IPS-20b (cell line): ENCODE measurements at regions not wholly inside any gene's neighbourhood (a gene's known extent, or its start where the extent isn't known, plus 50 kb on each side); places are given as distances from the start of the nearest gene placed in this dataset.

Experiments used
- H3K27ac ChIP-seq: one replicate; pipeline ENCODE4 v1.5.1; 2013; ENCODE audit warnings: low read length
- H3K27me3 ChIP-seq: 2 replicates; pipeline ENCODE4 v1.6.1; 2013; ENCODE audit warnings: mild to moderate bottlenecking, low read length, inconsistent platforms; ENCODE audit not compliant: insufficient read depth
- H3K36me3 ChIP-seq: 2 replicates; pipeline ENCODE4 v1.6.1; 2013; ENCODE audit warnings: low read depth, mild to moderate bottlenecking, inconsistent platforms, low read length, moderate library complexity; ENCODE audit not compliant: insufficient read depth
- H3K4me1 ChIP-seq: 2 replicates; pipeline ENCODE4 v1.6.1; 2013; ENCODE audit warnings: mild to moderate bottlenecking, control low read depth, inconsistent platforms, low read length, moderate library complexity; ENCODE audit not compliant: insufficient read depth
- H3K4me3 ChIP-seq: 2 replicates; pipeline ENCODE4 v1.5.1; 2013; ENCODE audit warnings: mild to moderate bottlenecking, low read length, inconsistent platforms
- H3K9ac ChIP-seq: 2 replicates; pipeline ENCODE4 v1.6.1; 2013; ENCODE audit warnings: low read depth, mild to moderate bottlenecking, inconsistent platforms, low read length, moderate library complexity
- H3K9me3 ChIP-seq: 2 replicates; pipeline ENCODE4 v1.6.1; 2013; ENCODE audit warnings: mild to moderate bottlenecking, low read depth, low read length, inconsistent platforms; ENCODE audit not compliant: insufficient read depth

- Histone ChIP-seq H3K9me3 (no peaks in the 10 kb centered on the region), H3K9ac (no peak overlapping the region), H3K4me3 (no peak overlapping the region), H3K27ac (no peak overlapping the region), H3K27me3 (no peaks in the 10 kb centered on the region), H3K36me3 (no peaks in the 10 kb centered on the region), H3K4me1 (no peaks in the 10 kb centered on the region)
Observed at GRCh38 chr7:35351466-35351865, 97.6 kb upstream of the TBX20 start.

- H3K27me3 ChIP-seq: no peaks in the 10 kb centered on the region
- H3K9me3 ChIP-seq: no peaks in the 10 kb centered on the region
- H3K4me3 ChIP-seq: no peak overlapping the region
- H3K4me1 ChIP-seq: no peaks in the 10 kb centered on the region
- no peak overlapping the region for H3K27ac ChIP-seq
- no peak overlapping the region for H3K9ac ChIP-seq
- no peaks in the 10 kb centered on the region for H3K36me3 ChIP-seq
Observed at GRCh38 chr7:35348611-35349400, 94.9 kb upstream of the TBX20 start.

- H3K4me1 ChIP-seq: no peaks in the 10 kb centered on the region
- H3K9ac ChIP-seq: no peak overlapping the region
- no peak overlapping the region for H3K27ac ChIP-seq
- H3K36me3 ChIP-seq: no peaks in the 10 kb centered on the region
- no peaks in the 10 kb centered on the region for H3K9me3 ChIP-seq
- no peaks in the 10 kb centered on the region for H3K27me3 ChIP-seq
- H3K4me3 ChIP-seq: no peak overlapping the region
Observed at GRCh38 chr7:35342786-35343185, 88.9 kb upstream of the TBX20 start.

- Histone ChIP-seq H3K9ac (no peak overlapping the region), H3K9me3 (no peaks in the 10 kb centered on the region)
Observed at GRCh38 chr7:35339811-35340210, 85.9 kb upstream of the TBX20 start.

GRCh38 chr7:35336444-35336843 lies 82.5 kb upstream of the TBX20 start:
- Histone ChIP-seq H3K36me3 (no peaks in the 10 kb centered on the region), H3K9me3 (no peaks in the 10 kb centered on the region), H3K27me3 (no peaks in the 10 kb centered on the region), H3K4me3 (no peak overlapping the region), H3K9ac (no peak overlapping the region), H3K4me1 (no peaks in the 10 kb centered on the region), H3K27ac (no peak overlapping the region)

More at GRCh38 chr7:35339811-35340210, 85.9 kb upstream of the TBX20 start:
- Histone ChIP-seq H3K36me3 (no peaks in the 10 kb centered on the region), H3K27me3 (no peaks in the 10 kb centered on the region), H3K4me3 (no peak overlapping the region), H3K27ac (no peak overlapping the region), H3K4me1 (no peaks in the 10 kb centered on the region)

- H3K9ac ChIP-seq: no peak overlapping the region
- no peaks in the 10 kb centered on the region for H3K36me3 ChIP-seq
- H3K27me3 ChIP-seq: no peaks in the 10 kb centered on the region
- no peaks in the 10 kb centered on the region for H3K4me1 ChIP-seq
- no peak overlapping the region for H3K27ac ChIP-seq
- H3K4me3 ChIP-seq: no peak overlapping the region
- no peaks in the 10 kb centered on the region for H3K9me3 ChIP-seq
Observed at GRCh38 chr7:35334506-35334905, 80.6 kb upstream of the TBX20 start.

- Histone ChIP-seq H3K27me3 (no peaks in the 10 kb centered on the region), H3K4me3 (no peak overlapping the region), H3K27ac (no peak overlapping the region), H3K9me3 (no peaks in the 10 kb centered on the region), H3K9ac (no peak overlapping the region), H3K36me3 (no peaks in the 10 kb centered on the region), H3K4me1 (no peaks in the 10 kb centered on the region)
Observed at GRCh38 chr7:35333265-35333664, 79.4 kb upstream of the TBX20 start.

GRCh38 chr7:35331730-35332678 lies 78.1 kb upstream of the TBX20 start:
- H3K9me3 ChIP-seq: no peaks in the 10 kb centered on the region

GRCh38 chr7:35329026-35329425 lies 75.1 kb upstream of the TBX20 start:
- no peaks in the 10 kb centered on the region for H3K36me3 ChIP-seq
- no peak overlapping the region for H3K9ac ChIP-seq
- no peak overlapping the region for H3K27ac ChIP-seq

More at GRCh38 chr7:35331730-35332678, 78.1 kb upstream of the TBX20 start:
- no peak overlapping the region for H3K4me3 ChIP-seq
- no peak overlapping the region for H3K27ac ChIP-seq
- H3K27me3 ChIP-seq: no peaks in the 10 kb centered on the region
- H3K36me3 ChIP-seq: no peaks in the 10 kb centered on the region
- no peak overlapping the region for H3K9ac ChIP-seq
- H3K4me1 ChIP-seq: no peaks in the 10 kb centered on the region

GRCh38 chr7:35319606-35320005 lies 65.7 kb upstream of the TBX20 start:
- Histone ChIP-seq H3K9ac (no peak overlapping the region), H3K4me1 (no peaks in the 10 kb centered on the region), H3K27ac (no peak overlapping the region), H3K9me3 (no peaks in the 10 kb centered on the region), H3K4me3 (no peak overlapping the region), H3K27me3 (no peaks in the 10 kb centered on the region), H3K36me3 (no peaks in the 10 kb centered on the region)

More at GRCh38 chr7:35329026-35329425, 75.1 kb upstream of the TBX20 start:
- Histone ChIP-seq H3K9me3 (no peaks in the 10 kb centered on the region; the same call in none of the 2 replicates), H3K27me3 (no peaks in the 10 kb centered on the region), H3K4me3 (no peak overlapping the region), H3K4me1 (no peaks in the 10 kb centered on the region)

GRCh38 chr7:35316549-35316948 lies 62.6 kb upstream of the TBX20 start:
- Histone ChIP-seq H3K9me3 (no peaks in the 10 kb centered on the region), H3K36me3 (no peaks in the 10 kb centered on the region), H3K4me1 (no peaks in the 10 kb centered on the region), H3K9ac (no peak overlapping the region), H3K27me3 (no peaks in the 10 kb centered on the region), H3K4me3 (no peak overlapping the region), H3K27ac (no peak overlapping the region)
